Liver (tissue), 7 donors: ENCODE measurements at regions not wholly inside any gene's neighbourhood (a gene's known extent, or its start where the extent isn't known, plus 50 kb on each side); places are given as distances from the start of the nearest gene placed in this dataset.

Source experiments
- DNase-seq: peaks from one replicate; pipeline ENCODE4 v3.0.0-alpha.2; 2017; ENCODE audit warnings: low spot score
- H3K27ac ChIP-seq, 2 donors: one replicate each; pipeline ENCODE4 v1.7.0; 2013; ENCODE audit warnings: inconsistent platforms in 2 of 2, low read length in 2 of 2, control low read depth in 1 of 2, low read depth in 1 of 2, mild to moderate bottlenecking in 1 of 2
- H3K27me3 ChIP-seq, 4 donors: one replicate each; pipeline versions ENCODE4 v1.6.1 to v1.7.0; 2013; ENCODE audit warnings: low read length in 3 of 4, inconsistent platforms in 1 of 4, mild to moderate bottlenecking in 1 of 4, moderate library complexity in 1 of 4; ENCODE audit not compliant: control insufficient read depth in 4 of 4, insufficient read depth in 4 of 4
- H3K36me3 ChIP-seq, 4 donors: one replicate each; pipeline versions ENCODE4 v1.6.1 to v1.7.0; 2013; ENCODE audit warnings: low read length in 3 of 4, mild to moderate bottlenecking in 3 of 4, low read depth in 1 of 4, moderate library complexity in 1 of 4; ENCODE audit not compliant: control insufficient read depth in 4 of 4, insufficient read depth in 3 of 4
- H3K4me1 ChIP-seq, 4 donors: one replicate each; pipeline versions ENCODE4 v1.6.1 to v1.7.0; 2013; ENCODE audit warnings: low read length in 3 of 4, mild to moderate bottlenecking in 3 of 4, moderate library complexity in 1 of 4; ENCODE audit not compliant: control insufficient read depth in 4 of 4, insufficient read depth in 4 of 4
- H3K4me3 ChIP-seq, 3 donors: one replicate each; pipeline versions ENCODE4 v1.6.1 to v1.7.0; 2013; ENCODE audit warnings: low read length in 3 of 3, control low read depth in 1 of 3, low read depth in 1 of 3, mild to moderate bottlenecking in 1 of 3
- H3K9ac ChIP-seq, 2 donors: one replicate each; pipeline ENCODE4 v1.7.0; 2013; ENCODE audit warnings: low read length in 2 of 2, mild to moderate bottlenecking in 2 of 2, moderate library complexity in 2 of 2, control low read depth in 1 of 2, low read depth in 1 of 2
- H3K9me3 ChIP-seq, 4 donors: one replicate each; pipeline versions ENCODE4 v1.6.1 to v1.7.0; 2013; ENCODE audit warnings: low read length in 3 of 4; ENCODE audit not compliant: control insufficient read depth in 4 of 4
- EGR1 ChIP-seq, 2 donors: IDR thresholded peaks; 2 replicates each; pipeline ENCODE4 v1.6.1; 2016 to 2018; ENCODE audit warnings: antibody characterized with exemption in 2 of 2, low read depth in 2 of 2
- HNF4A ChIP-seq, 2 donors: conservative IDR thresholded peaks; 2 replicates each; pipeline ENCODE4 v1.6.1; 2016; ENCODE audit warnings: antibody characterized with exemption in 2 of 2, mild to moderate bottlenecking in 2 of 2
- HNF4G ChIP-seq: IDR thresholded peaks from 2 replicates; pipeline ENCODE4 v1.6.1; 2016; ENCODE audit warnings: antibody characterized with exemption
- RAD21 ChIP-seq, 2 donors: IDR thresholded peaks; 2 replicates each; pipeline ENCODE4 v1.6.1; 2016; ENCODE audit warnings: antibody characterized with exemption in 2 of 2, mild to moderate bottlenecking in 2 of 2
- WGBS: extraction: QIAGEN DNeasy Blood & Tissue Kit; methylation state at CpG from one replicate; pipeline ENCODE4 v1.1.7; 2013; 5-methylcytosine and 5-hydroxymethylcytosine counted together
- TF ChIP-seq, protein P1 (sequence below): IDR thresholded peaks from 2 replicates; pipeline ENCODE4 v1.6.1; 2016; ENCODE audit warnings: antibody characterized with exemption, mild to moderate bottlenecking
- TF ChIP-seq, protein P2 (sequence below): IDR thresholded peaks from 2 replicates; pipeline ENCODE4 v1.6.1; 2016; ENCODE audit warnings: antibody characterized with exemption
- donor health status: healthy.
- donor health status: healthy.
- donor health status: healthy.
- donor health status: healthy.

DNA sequence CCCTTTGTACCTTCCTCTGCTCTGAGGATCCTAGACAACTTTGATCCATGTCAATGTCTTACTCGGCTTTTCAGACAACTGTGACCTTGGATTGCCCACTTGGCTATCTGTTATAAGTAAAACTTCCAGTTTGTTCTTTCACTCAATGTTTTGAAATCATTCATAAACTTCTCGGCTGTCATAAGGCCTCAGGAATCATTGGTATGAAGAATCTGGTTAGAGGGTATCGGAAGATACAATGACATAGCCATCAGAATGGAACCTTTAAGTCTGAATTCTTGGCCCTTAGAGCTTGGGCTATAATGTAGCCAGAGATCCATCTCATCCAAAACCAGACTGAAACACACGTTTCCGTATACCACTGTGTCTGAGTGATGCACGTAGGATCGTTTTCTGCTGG lies 59.0 kb upstream of the WDR1 start:
- no peak for TF ChIP-seq HNF4G
- TF ChIP-seq, protein P1, sequence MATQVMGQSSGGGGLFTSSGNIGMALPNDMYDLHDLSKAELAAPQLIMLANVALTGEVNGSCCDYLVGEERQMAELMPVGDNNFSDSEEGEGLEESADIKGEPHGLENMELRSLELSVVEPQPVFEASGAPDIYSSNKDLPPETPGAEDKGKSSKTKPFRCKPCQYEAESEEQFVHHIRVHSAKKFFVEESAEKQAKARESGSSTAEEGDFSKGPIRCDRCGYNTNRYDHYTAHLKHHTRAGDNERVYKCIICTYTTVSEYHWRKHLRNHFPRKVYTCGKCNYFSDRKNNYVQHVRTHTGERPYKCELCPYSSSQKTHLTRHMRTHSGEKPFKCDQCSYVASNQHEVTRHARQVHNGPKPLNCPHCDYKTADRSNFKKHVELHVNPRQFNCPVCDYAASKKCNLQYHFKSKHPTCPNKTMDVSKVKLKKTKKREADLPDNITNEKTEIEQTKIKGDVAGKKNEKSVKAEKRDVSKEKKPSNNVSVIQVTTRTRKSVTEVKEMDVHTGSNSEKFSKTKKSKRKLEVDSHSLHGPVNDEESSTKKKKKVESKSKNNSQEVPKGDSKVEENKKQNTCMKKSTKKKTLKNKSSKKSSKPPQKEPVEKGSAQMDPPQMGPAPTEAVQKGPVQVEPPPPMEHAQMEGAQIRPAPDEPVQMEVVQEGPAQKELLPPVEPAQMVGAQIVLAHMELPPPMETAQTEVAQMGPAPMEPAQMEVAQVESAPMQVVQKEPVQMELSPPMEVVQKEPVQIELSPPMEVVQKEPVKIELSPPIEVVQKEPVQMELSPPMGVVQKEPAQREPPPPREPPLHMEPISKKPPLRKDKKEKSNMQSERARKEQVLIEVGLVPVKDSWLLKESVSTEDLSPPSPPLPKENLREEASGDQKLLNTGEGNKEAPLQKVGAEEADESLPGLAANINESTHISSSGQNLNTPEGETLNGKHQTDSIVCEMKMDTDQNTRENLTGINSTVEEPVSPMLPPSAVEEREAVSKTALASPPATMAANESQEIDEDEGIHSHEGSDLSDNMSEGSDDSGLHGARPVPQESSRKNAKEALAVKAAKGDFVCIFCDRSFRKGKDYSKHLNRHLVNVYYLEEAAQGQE: no peak
- no peak overlapping the region for H3K4me3 ChIP-seq
- H3K9me3 ChIP-seq: no peaks in the 10 kb centered on the region
- 93% methylated on average over 7 of the region's 7 CpGs for whole genome bisulfite sequencing
- H3K4me1 ChIP-seq: peaks cover 0 to 9% (median 7%) of the 10 kb centered on the region in 4 donors
- H3K36me3 ChIP-seq: no peaks in the 10 kb centered on the region
- no peaks in the 10 kb centered on the region for H3K27me3 ChIP-seq
- DNase-seq: no peak
- H3K9ac ChIP-seq: no peak overlapping the region
- H3K27ac ChIP-seq: no peak overlapping the region

DNA sequence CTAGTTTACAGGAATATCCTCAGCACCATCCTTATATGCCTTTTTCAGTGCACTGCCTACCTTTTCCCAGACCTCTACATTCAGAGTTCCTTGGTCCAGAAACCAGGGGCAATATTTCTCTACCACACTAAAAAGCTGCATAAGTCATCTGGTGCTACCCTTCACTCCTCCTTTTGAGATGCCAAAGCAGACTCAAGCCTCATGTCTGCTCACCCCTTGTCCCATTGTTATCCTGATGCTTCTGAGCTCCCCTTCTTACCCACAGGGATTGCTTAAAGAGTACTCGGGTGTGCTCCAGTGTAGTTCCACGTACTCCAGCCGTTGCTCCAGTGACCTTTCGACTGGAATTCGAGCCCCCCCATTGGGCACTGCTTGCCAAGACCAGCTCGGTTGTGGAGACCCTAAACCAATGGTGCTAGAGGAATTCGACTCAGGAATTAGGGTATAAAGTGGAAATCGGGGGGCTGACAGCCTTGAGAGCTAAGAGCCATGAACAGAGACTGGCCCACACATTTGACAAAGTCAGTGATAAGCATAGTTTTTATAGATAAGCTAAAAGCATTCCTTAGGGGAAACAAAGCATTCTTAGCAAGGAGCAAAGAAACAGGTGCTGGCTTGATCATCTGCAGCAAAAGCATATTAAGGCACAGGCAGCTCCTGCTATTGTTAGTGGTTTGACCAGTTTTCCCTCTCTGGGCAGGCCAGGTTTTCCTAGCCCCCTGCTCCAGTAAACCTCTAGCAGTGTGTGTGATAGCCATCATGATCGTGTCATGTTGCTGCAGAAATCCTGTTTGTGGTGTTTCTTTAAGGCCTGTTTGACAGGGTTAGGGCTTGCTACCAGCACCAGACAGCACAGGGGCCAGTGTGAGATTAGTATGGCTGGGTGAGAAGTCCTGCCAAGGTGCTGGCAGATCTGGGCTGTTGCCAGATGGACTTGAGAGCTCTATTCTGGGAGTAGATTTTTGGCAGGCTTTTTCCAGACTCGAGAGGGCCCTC lies 57.5 kb upstream of the WDR1 start:
- Histone ChIP-seq H3K9ac (no peak overlapping the region), H3K4me3 (no peak overlapping the region), H3K27me3 (no peaks in the 10 kb centered on the region), H3K9me3 (no peaks in the 10 kb centered on the region), H3K36me3 (no peaks in the 10 kb centered on the region), H3K4me1 (peaks cover 0 to 9% (median 7%) of the 10 kb centered on the region in 4 donors), H3K27ac (no peak overlapping the region)
- WGBS: 66% methylated on average over 10 of the region's 10 CpGs
- TF ChIP-seq HNF4A (conservative IDR thresholded peaks at IDR 0.05): peak; percentile 50 to 56
- peak in 1 of 2 donors; percentile 16 for TF ChIP-seq RAD21 (IDR thresholded peaks at IDR 0.05)
- TF ChIP-seq EGR1 (IDR thresholded peaks at IDR 0.05; ENCODE audit: low read depth in 2 of 2): no peak
- no peak for DNase-seq

DNA sequence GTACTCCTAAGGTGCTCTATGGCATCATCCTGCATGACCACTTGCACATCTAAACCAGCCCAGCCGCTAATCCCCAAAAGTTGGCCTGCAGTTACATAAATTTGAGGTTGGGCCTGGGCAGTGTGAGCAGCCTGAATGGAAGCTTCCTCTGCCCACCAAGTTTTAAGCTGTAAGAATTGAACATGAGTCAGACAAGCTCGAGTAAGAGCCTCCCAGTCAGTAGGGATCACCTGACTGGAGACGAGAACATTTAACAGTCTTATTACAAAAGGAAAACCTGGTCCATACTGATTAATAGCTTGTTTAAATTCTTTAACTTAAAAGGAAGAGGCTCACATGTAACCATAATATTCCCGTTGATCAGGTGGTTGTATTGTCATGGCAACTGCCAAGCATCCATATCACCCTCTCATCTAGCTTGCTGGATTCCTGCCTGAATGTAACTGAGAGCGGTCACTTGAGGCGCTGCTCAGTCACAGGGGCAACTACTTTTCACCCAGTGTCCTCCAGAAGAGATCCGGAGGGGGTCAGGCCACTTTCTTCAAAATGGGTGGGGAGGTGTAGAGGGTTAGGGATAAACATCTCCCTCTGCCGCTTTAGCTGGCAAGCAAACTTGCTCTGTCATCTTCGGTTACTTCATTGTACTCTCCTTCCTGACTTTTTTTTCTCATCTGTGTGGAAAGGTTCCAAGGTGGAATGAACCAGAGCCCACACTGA lies 56.6 kb upstream of the WDR1 start:
- no peak for DNase-seq
- Histone ChIP-seq H3K4me1 (peaks cover 0 to 9% (median 7%) of the 10 kb centered on the region in 4 donors), H3K27me3 (no peaks in the 10 kb centered on the region), H3K27ac (no peak overlapping the region), H3K36me3 (no peaks in the 10 kb centered on the region), H3K4me3 (no peak overlapping the region), H3K9ac (no peak overlapping the region), H3K9me3 (no peaks in the 10 kb centered on the region)
- TF ChIP-seq RAD21 (IDR thresholded peaks at IDR 0.05): no peak
- TF ChIP-seq, protein P2, sequence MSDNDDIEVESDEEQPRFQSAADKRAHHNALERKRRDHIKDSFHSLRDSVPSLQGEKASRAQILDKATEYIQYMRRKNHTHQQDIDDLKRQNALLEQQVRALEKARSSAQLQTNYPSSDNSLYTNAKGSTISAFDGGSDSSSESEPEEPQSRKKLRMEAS: no peak
- WGBS: 71% methylated on average over 9 of the region's 9 CpGs
